Mammary epithelial cell (primary cell): ENCODE measurements at regions not wholly inside any gene's neighbourhood (a gene's known extent, or its start where the extent isn't known, plus 50 kb on each side); places are given as distances from the start of the nearest gene placed in this dataset.

ENCODE experiments used
- CTCF ChIP-seq, 2 donors: IDR thresholded peaks in 1 of 2; conservative IDR thresholded peaks in 1 of 2; 2 replicates each; pipeline ENCODE4 v1.5.1; 2011 to 2012; ENCODE audit warnings: inconsistent platforms in 2 of 2, low read length in 2 of 2, mild to moderate bottlenecking in 2 of 2, control low read depth in 1 of 2, low read depth in 1 of 2; ENCODE audit not compliant: insufficient read depth in 1 of 2; ENCODE audit errors: extremely low read depth in 1 of 2
- EZH2 ChIP-seq: IDR thresholded peaks from 2 replicates; pipeline ENCODE4 v1.6.1; 2012; ENCODE audit warnings: low read length, inconsistent platforms, borderline replicate concordance

GRCh38 chr9:126165755-126166154 lies 160.9 kb upstream of the MVB12B start:
- TF ChIP-seq EZH2, result no peak
- TF ChIP-seq CTCF (conservative IDR thresholded peaks at IDR 0.05 in 1 of 2, IDR thresholded peaks at IDR 0.05 in 1 of 2; ENCODE audit: extremely low read depth in 1 of 2, insufficient read depth in 1 of 2, low read depth in 1 of 2, low read length in 2 of 2), result no peak
